ENCODE measurements at regions not wholly inside any gene's neighbourhood (a gene's known extent, or its start where the extent isn't known, plus 50 kb on each side); places are given as distances from the start of the nearest gene placed in this dataset.

- Histone ChIP-seq H3K4me3 (ENCODE audit: low read length) (no peak overlapping the region), H3K36me3 (ENCODE audit: control insufficient read depth, insufficient read depth, low read length) (no peaks in the 10 kb centered on the region), H3K27ac (ENCODE audit: low read length) (no peak overlapping the region), H3K9me3 (ENCODE audit: control insufficient read depth, low read depth, low read length) (no peaks in the 10 kb centered on the region), H3K27me3 (ENCODE audit: control insufficient read depth, insufficient read depth, low read length) (no peaks in the 10 kb centered on the region), H3K4me1 (ENCODE audit: control insufficient read depth, insufficient read depth, low read length) (no peaks in the 10 kb centered on the region)
- whole genome bisulfite sequencing (ENCODE audit: insufficient coverage, low lambda C conversion rate) = no CpG with 5 or more reads among the region's 1 CpG
- peak; percentile 54 to 66 for DNase-seq
These were observed 390.3 kb upstream of the PKN2 start for GRCh38 chr1:88293691-88294190.

- H3K36me3 ChIP-seq (ENCODE audit: control insufficient read depth, insufficient read depth, low read length) = no peaks in the 10 kb centered on the region
- no peaks in the 10 kb centered on the region for H3K4me1 ChIP-seq (ENCODE audit: control insufficient read depth, insufficient read depth, low read length)
- WGBS (ENCODE audit: insufficient coverage, low lambda C conversion rate) = 100% methylated on average over 2 of the region's 2 CpGs
- no peaks in the 10 kb centered on the region for H3K9me3 ChIP-seq (ENCODE audit: control insufficient read depth, low read depth, low read length)
- no peak overlapping the region for H3K27ac ChIP-seq (ENCODE audit: low read length)
- no peak overlapping the region for H3K4me3 ChIP-seq (ENCODE audit: low read length)
- no peak for DNase-seq
- no peaks in the 10 kb centered on the region for H3K27me3 ChIP-seq (ENCODE audit: control insufficient read depth, insufficient read depth, low read length)
These were observed 387.8 kb upstream of the PKN2 start for GRCh38 chr1:88296227-88296626.

GRCh38 chr1:88296642-88297041 is 387.4 kb upstream of the PKN2 start:
- H3K27me3 ChIP-seq (ENCODE audit: control insufficient read depth, insufficient read depth, low read length) = no peaks in the 10 kb centered on the region
- H3K36me3 ChIP-seq (ENCODE audit: control insufficient read depth, insufficient read depth, low read length) = no peaks in the 10 kb centered on the region
- no peaks in the 10 kb centered on the region for H3K4me1 ChIP-seq (ENCODE audit: control insufficient read depth, insufficient read depth, low read length)
- no peaks in the 10 kb centered on the region for H3K9me3 ChIP-seq (ENCODE audit: control insufficient read depth, low read depth, low read length)
- 85% methylated on average over 2 of the region's 2 CpGs for WGBS (ENCODE audit: insufficient coverage, low lambda C conversion rate)
- DNase-seq = no peak
- no peak overlapping the region for H3K4me3 ChIP-seq (ENCODE audit: low read length)
- no peak overlapping the region for H3K27ac ChIP-seq (ENCODE audit: low read length)

DNA sequence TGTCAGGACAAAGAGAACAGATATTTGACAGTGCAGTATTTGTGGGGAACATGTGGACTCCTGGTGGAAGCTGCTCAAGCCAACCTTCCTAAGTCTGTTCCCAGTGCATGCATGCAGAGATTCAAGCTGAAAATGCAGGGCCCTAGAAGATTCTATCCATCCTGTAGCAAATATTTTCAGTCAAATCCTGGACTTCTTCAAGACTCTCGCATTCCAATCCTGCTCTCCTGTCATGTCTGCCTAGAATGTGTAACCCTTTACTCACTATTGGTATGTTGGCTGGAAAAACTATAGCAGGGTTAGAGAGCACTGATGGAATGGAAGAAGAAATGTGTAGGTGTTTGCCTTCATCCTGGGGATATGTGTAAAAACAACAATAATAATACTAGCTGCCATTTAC is 385.6 kb upstream of the PKN2 start:
- no peak for DNase-seq
- no peaks in the 10 kb centered on the region for H3K4me1 ChIP-seq (ENCODE audit: control insufficient read depth, insufficient read depth, low read length)
- H3K27me3 ChIP-seq (ENCODE audit: control insufficient read depth, insufficient read depth, low read length) = no peaks in the 10 kb centered on the region
- H3K4me3 ChIP-seq (ENCODE audit: low read length) = no peak overlapping the region
- no peaks in the 10 kb centered on the region for H3K9me3 ChIP-seq (ENCODE audit: control insufficient read depth, low read depth, low read length)
- 57% methylated on average over 1 of the region's 1 CpG for WGBS (ENCODE audit: insufficient coverage, low lambda C conversion rate)
- no peak overlapping the region for H3K27ac ChIP-seq (ENCODE audit: low read length)
- H3K36me3 ChIP-seq (ENCODE audit: control insufficient read depth, insufficient read depth, low read length) = no peaks in the 10 kb centered on the region

DNA sequence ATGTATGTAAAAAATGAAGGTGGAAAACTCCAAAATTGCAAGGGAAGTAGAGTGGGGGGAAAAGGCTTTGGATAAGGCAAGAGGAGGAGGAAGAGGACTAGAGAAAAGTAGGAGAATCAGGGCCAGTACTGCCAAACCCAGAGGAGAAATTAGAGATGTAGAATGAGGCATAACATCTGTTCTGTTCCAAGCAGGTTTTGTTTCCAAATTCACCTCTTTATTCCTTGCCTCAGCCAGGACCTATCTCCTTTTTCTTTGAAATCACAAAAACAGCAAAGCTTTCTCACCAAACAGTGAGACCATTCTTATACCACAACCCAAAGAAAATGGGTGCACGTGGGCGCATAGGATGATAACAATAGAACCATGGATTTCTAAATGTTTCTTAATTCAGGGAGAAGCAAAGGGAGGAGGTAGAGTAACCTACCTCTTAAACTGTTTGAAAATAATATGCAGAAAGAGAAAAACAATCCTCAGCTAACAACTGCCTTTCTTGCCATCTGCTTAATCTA is 383.3 kb upstream of the PKN2 start:
- Histone ChIP-seq H3K9me3 (ENCODE audit: control insufficient read depth, low read depth, low read length) (no peaks in the 10 kb centered on the region), H3K27ac (ENCODE audit: low read length) (no peak overlapping the region), H3K4me3 (ENCODE audit: low read length) (no peak overlapping the region), H3K27me3 (ENCODE audit: control insufficient read depth, insufficient read depth, low read length) (no peaks in the 10 kb centered on the region), H3K4me1 (ENCODE audit: control insufficient read depth, insufficient read depth, low read length) (no peaks in the 10 kb centered on the region), H3K36me3 (ENCODE audit: control insufficient read depth, insufficient read depth, low read length) (no peaks in the 10 kb centered on the region)
- WGBS (ENCODE audit: insufficient coverage, low lambda C conversion rate) = no CpG with 5 or more reads among the region's 2 CpGs
- DNase-seq = no peak

- Histone ChIP-seq H3K27ac (ENCODE audit: low read length) (no peak overlapping the region), H3K27me3 (ENCODE audit: control insufficient read depth, insufficient read depth, low read length) (no peaks in the 10 kb centered on the region), H3K36me3 (ENCODE audit: control insufficient read depth, insufficient read depth, low read length) (no peaks in the 10 kb centered on the region), H3K4me3 (ENCODE audit: low read length) (no peak overlapping the region), H3K9me3 (ENCODE audit: control insufficient read depth, low read depth, low read length) (no peaks in the 10 kb centered on the region), H3K4me1 (ENCODE audit: control insufficient read depth, insufficient read depth, low read length) (no peaks in the 10 kb centered on the region)
- peak in 1 of 2 donors; percentile 32 for DNase-seq
- 86% methylated on average over 1 of the region's 4 CpGs for WGBS (ENCODE audit: insufficient coverage, low lambda C conversion rate)
These were observed 381.1 kb upstream of the PKN2 start for GRCh38 chr1:88302843-88303486.

DNA sequence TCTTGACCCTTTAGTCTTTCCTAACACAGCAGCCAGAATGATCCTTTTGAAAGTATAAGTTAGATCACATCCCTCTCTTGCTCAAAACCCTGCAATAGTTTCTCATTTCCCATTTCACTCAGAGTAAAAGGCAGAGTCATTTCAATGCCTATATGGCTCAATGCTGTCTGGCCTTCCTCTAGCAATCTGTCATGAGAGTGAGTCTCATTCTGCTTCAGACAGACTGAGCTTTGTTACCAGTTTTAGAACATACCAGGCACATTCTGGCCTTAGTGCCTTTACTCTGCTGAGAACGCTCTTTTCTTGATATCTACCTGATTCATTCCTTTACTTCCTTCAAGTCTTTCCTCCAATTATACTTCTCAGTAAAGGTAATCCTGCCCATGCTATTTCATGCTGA is 372.8 kb upstream of the PKN2 start:
- WGBS (ENCODE audit: insufficient coverage, low lambda C conversion rate) = 100% methylated on average over 1 of the region's 1 CpG
- peak overlapping the region; percentile 24 for H3K27ac ChIP-seq (ENCODE audit: low read length)

GRCh38 chr1:88311907-88312306 is 372.2 kb upstream of the PKN2 start:
- no peaks in the 10 kb centered on the region for H3K9me3 ChIP-seq (ENCODE audit: control insufficient read depth, low read depth, low read length)
- no peaks in the 10 kb centered on the region for H3K27me3 ChIP-seq (ENCODE audit: control insufficient read depth, insufficient read depth, low read length)
- WGBS (ENCODE audit: insufficient coverage, low lambda C conversion rate) = no CpG with 5 or more reads among the region's 2 CpGs
- peak; percentile 53 to 87 for DNase-seq
- H3K27ac ChIP-seq (ENCODE audit: low read length) = peak overlapping the region; percentile 68
- no peaks in the 10 kb centered on the region for H3K36me3 ChIP-seq (ENCODE audit: control insufficient read depth, insufficient read depth, low read length)
- peaks cover 14% of the 10 kb centered on the region for H3K4me1 ChIP-seq (ENCODE audit: control insufficient read depth, insufficient read depth, low read length)
- H3K4me3 ChIP-seq (ENCODE audit: low read length) = no peak overlapping the region

More for the DNA sequence above, 372.8 kb upstream of the PKN2 start:
- no peaks in the 10 kb centered on the region for H3K36me3 ChIP-seq (ENCODE audit: control insufficient read depth, insufficient read depth, low read length)
- no peak overlapping the region for H3K4me3 ChIP-seq (ENCODE audit: low read length)
- no peaks in the 10 kb centered on the region for H3K9me3 ChIP-seq (ENCODE audit: control insufficient read depth, low read depth, low read length)
- H3K4me1 ChIP-seq (ENCODE audit: control insufficient read depth, insufficient read depth, low read length) = peaks cover 14% of the 10 kb centered on the region
- DNase-seq = peak in 1 of 2 donors; percentile 17
- no peaks in the 10 kb centered on the region for H3K27me3 ChIP-seq (ENCODE audit: control insufficient read depth, insufficient read depth, low read length)

DNA sequence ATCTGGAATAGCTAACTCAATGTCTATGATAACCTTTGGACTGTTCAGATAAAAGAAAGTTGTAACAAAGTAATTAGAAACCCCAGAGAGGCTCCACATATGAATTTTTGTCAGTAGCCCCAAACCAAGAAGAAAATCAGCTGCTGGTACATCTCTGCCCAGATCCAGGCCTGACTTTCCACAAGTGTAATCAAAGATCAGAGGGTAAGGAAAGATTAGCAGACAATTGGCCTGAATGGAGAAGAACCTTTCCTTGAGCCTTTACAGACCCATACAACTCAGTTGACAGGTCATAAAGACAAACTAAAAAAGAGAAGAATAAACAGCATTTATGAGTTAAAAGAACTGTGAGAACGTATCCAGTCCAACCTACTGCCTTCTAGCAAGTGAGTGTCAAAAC is 366.7 kb upstream of the PKN2 start:
- DNase-seq = peak in 1 of 2 donors; percentile 15
- H3K27ac ChIP-seq (ENCODE audit: low read length) = no peak overlapping the region
- 80% methylated on average over 1 of the region's 1 CpG for WGBS (ENCODE audit: insufficient coverage, low lambda C conversion rate)
- H3K36me3 ChIP-seq (ENCODE audit: control insufficient read depth, insufficient read depth, low read length) = no peaks in the 10 kb centered on the region
- H3K9me3 ChIP-seq (ENCODE audit: control insufficient read depth, low read depth, low read length) = no peaks in the 10 kb centered on the region
- no peak overlapping the region for H3K4me3 ChIP-seq (ENCODE audit: low read length)
- H3K4me1 ChIP-seq (ENCODE audit: control insufficient read depth, insufficient read depth, low read length) = peaks cover 5% of the 10 kb centered on the region
- no peaks in the 10 kb centered on the region for H3K27me3 ChIP-seq (ENCODE audit: control insufficient read depth, insufficient read depth, low read length)

- DNase-seq = no peak
- no peak overlapping the region for H3K27ac ChIP-seq (ENCODE audit: low read length)
- no peaks in the 10 kb centered on the region for H3K27me3 ChIP-seq (ENCODE audit: control insufficient read depth, insufficient read depth, low read length)
- H3K4me3 ChIP-seq (ENCODE audit: low read length) = no peak overlapping the region
- H3K4me1 ChIP-seq (ENCODE audit: control insufficient read depth, insufficient read depth, low read length) = peaks cover 4% of the 10 kb centered on the region
- H3K9me3 ChIP-seq (ENCODE audit: control insufficient read depth, low read depth, low read length) = no peaks in the 10 kb centered on the region
- WGBS (ENCODE audit: insufficient coverage, low lambda C conversion rate) = 92% methylated on average over 2 of the region's 7 CpGs
- H3K36me3 ChIP-seq (ENCODE audit: control insufficient read depth, insufficient read depth, low read length) = no peaks in the 10 kb centered on the region
These were observed 365.3 kb upstream of the PKN2 start for GRCh38 chr1:88318740-88319139.

DNA sequence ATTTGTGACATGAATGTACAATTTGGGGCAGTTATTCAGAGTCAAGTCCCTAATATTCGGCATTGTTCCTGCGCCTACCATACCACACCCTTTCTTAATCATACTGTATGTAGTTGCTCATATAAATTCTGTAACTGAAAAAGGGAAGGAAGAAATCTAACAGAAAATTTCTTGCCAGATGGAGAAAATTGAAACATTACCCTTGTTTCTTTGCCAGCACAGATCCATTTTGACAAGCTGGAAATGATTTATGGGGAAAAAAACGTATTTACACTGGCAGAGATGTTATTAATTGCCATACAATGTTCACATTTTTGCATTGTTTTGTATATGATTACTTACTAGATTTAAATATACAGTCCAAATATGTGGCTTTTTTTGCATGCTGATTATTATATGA is 363.8 kb upstream of the PKN2 start:
- Histone ChIP-seq H3K27ac (ENCODE audit: low read length) (no peak overlapping the region), H3K9me3 (ENCODE audit: control insufficient read depth, low read depth, low read length) (no peaks in the 10 kb centered on the region), H3K4me1 (ENCODE audit: control insufficient read depth, insufficient read depth, low read length) (peaks cover 4% of the 10 kb centered on the region), H3K27me3 (ENCODE audit: control insufficient read depth, insufficient read depth, low read length) (no peaks in the 10 kb centered on the region), H3K4me3 (ENCODE audit: low read length) (no peak overlapping the region), H3K36me3 (ENCODE audit: control insufficient read depth, insufficient read depth, low read length) (no peaks in the 10 kb centered on the region)
- WGBS (ENCODE audit: insufficient coverage, low lambda C conversion rate) = no CpG with 5 or more reads among the region's 3 CpGs
- no peak for DNase-seq
